ENCODE measurements at regions not wholly inside any gene's neighbourhood (a gene's known extent, or its start where the extent isn't known, plus 50 kb on each side); places are given as distances from the start of the nearest gene placed in this dataset.

- FAIRE-seq (no peak), DNase-seq (ENCODE audit: insufficient read length, low spot score) (no peak)
- TF ChIP-seq, protein P1, sequence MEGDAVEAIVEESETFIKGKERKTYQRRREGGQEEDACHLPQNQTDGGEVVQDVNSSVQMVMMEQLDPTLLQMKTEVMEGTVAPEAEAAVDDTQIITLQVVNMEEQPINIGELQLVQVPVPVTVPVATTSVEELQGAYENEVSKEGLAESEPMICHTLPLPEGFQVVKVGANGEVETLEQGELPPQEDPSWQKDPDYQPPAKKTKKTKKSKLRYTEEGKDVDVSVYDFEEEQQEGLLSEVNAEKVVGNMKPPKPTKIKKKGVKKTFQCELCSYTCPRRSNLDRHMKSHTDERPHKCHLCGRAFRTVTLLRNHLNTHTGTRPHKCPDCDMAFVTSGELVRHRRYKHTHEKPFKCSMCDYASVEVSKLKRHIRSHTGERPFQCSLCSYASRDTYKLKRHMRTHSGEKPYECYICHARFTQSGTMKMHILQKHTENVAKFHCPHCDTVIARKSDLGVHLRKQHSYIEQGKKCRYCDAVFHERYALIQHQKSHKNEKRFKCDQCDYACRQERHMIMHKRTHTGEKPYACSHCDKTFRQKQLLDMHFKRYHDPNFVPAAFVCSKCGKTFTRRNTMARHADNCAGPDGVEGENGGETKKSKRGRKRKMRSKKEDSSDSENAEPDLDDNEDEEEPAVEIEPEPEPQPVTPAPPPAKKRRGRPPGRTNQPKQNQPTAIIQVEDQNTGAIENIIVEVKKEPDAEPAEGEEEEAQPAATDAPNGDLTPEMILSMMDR (IDR thresholded peaks at IDR 0.05; ENCODE audit: insufficient read depth, missing control alignments), result no peak
Observed at GRCh38 chr15:47293466-47294162, 423.7 kb upstream of the SEMA6D start.

DNA sequence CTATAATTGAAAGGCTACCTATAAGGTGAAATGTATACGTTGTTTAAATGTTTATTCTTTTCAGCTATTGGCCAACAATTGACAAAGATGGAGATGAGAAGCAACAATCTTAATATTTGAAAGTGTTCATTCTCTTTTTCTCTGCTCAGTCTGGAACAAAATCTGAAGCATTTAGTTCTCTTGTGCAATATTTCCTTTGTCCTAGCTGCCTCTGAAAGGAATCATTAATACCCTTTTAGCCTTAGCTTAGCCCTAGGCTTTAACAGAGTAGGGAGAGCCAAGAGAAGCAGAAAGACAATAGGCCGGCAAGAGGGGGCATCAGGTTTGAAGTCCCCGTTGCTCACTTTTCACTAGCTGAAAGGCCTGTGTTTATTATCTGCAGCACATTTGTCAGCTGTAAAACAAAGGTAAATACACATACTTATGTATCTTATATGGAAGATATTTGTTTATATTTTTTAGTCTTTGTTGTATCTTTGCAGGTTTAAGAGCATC is 422.5 kb upstream of the SEMA6D start:
- no peak for FAIRE-seq
- DNase-seq (ENCODE audit: insufficient read length, low spot score), result no peak
- TF ChIP-seq, protein P1 (IDR thresholded peaks at IDR 0.05; ENCODE audit: insufficient read depth, missing control alignments), result no peak

- no peak for DNase-seq (ENCODE audit: insufficient read length, low spot score)
- TF ChIP-seq, protein P1 (IDR thresholded peaks at IDR 0.05; ENCODE audit: insufficient read depth, missing control alignments), result no peak
- FAIRE-seq, result no peak
Observed at GRCh38 chr15:47296881-47297280, 420.4 kb upstream of the SEMA6D start.

- no peak for DNase-seq (ENCODE audit: insufficient read length, low spot score)
- TF ChIP-seq, protein P1 (IDR thresholded peaks at IDR 0.05; ENCODE audit: insufficient read depth, missing control alignments), result no peak
- no peak for FAIRE-seq
Observed at GRCh38 chr15:47299846-47300434, 417.4 kb upstream of the SEMA6D start.

DNA sequence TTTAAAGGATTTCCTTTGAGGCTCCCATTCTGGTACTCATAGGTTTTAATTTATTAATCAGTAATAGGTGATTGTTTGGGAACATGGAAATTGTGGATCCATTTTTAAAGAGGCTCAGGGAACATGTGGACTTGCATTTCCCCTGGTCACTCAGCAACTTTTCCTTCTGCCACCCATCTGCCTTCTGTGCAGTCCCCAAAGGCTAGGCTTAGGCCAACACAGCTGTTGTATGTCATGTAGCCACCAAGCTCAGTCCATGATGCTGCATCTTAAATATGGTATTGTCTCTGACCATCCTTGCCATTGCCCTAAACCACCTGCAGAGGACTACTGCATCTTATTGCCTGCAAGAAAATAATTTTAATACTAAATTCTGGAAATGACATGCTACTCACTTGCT is 416.7 kb upstream of the SEMA6D start:
- FAIRE-seq, result no peak
- TF ChIP-seq, protein P1 (IDR thresholded peaks at IDR 0.05; ENCODE audit: insufficient read depth, missing control alignments), result no peak
- DNase-seq (ENCODE audit: insufficient read length, low spot score), result no peak

DNA sequence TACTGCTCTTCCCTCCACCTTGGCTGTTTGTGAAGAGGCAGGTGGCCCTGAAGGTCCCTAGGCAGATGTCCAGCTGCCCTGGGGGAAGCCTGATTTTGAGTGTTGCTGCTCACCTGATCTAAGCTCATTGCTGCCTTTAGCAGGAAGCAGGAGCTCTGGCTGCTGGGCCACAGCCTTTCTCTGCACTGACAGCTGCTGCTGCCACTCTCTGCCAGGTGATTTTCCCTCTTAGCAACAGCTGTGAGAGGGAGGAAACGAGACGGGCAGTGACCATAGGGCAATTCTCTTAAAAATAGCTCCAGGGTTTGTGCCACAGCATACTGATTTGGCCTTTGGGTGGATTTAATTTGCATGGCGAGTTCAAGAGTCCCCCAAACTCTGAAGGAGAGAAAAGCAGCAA is 415.8 kb upstream of the SEMA6D start:
- FAIRE-seq, result no peak
- TF ChIP-seq, protein P1 (IDR thresholded peaks at IDR 0.05; ENCODE audit: insufficient read depth, missing control alignments), result no peak

GRCh38 chr15:47304656-47305055 is 412.6 kb upstream of the SEMA6D start:
- FAIRE-seq (no peak), DNase-seq (ENCODE audit: insufficient read length, low spot score) (no peak)
- TF ChIP-seq, protein P1 (IDR thresholded peaks at IDR 0.05; ENCODE audit: insufficient read depth, missing control alignments), result no peak

More for the DNA sequence above, 415.8 kb upstream of the SEMA6D start:
- no peak for DNase-seq (ENCODE audit: insufficient read length, low spot score)

All from D721Med (cell line).